ENCODE measurements at regions not wholly inside any gene's neighbourhood (a gene's known extent, or its start where the extent isn't known, plus 50 kb on each side); places are given as distances from the start of the nearest gene placed in this dataset.
"Not testable (repeated sequence)": the region's sequence is repeated elsewhere in the genome, so short reads cannot be mapped to it uniquely, and the experiment has no call there.

DNA sequence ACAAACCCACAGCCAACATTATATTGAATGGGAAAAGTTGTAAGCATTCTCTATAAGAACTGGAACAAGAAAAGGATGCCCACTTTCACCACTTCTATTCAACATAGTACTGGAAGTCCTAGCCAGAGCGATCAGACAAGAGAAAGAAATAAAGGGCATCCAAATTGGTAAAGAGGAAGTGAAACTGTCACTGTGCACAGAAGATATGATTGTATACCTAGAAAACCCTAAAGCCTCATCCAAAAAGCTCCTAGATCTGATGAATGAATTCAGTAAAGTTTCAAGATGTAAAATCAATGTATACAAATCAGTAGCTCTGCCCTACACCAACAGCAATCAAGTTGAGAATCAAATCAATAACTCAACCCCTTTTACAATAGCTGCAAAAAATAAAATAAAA, 69.0 kb downstream of the ADRB2 start:
- not testable (repeated sequence) for H4K8ac ChIP-seq (replicated peaks; ENCODE audit: insufficient read length, low read depth, low read length); H3K27ac Mint-ChIP-seq; H4K20me1 ChIP-seq (ENCODE audit: control insufficient read depth, insufficient read depth, insufficient read length); DNase-seq; H3T11ph ChIP-seq (ENCODE audit: low read length); H3K79me2 ChIP-seq (ENCODE audit: insufficient read depth, low read length); H2BK12ac ChIP-seq (ENCODE audit: insufficient read length, low read depth, low read length); H3K4me2 ChIP-seq (ENCODE audit: insufficient read depth, insufficient read length, low read length); H3K4ac ChIP-seq (ENCODE audit: low read depth, low read length); H3K79me1 ChIP-seq (ENCODE audit: insufficient read depth, low read depth, low read length, poor library complexity, severe bottlenecking); H3K23ac ChIP-seq (ENCODE audit: insufficient read length, low read depth, low read length); H2BK15ac ChIP-seq (ENCODE audit: low read depth, low read length); H2AK5ac ChIP-seq (ENCODE audit: insufficient read length, low read length); H3K9ac ChIP-seq (ENCODE audit: extremely low read depth, insufficient read length, low read length); H2BK120ac ChIP-seq (ENCODE audit: low read depth, low read length, poor library complexity, severe bottlenecking); H4K91ac ChIP-seq (ENCODE audit: insufficient read length, low read depth, low read length); H3K4me3 Mint-ChIP-seq; H2BK5ac ChIP-seq (ENCODE audit: insufficient read length, low read length); H3K27me3 ChIP-seq (ENCODE audit: insufficient read depth, low read length); H3K27me3 Mint-ChIP-seq (ENCODE audit: low read depth); H3K4me1 ChIP-seq (ENCODE audit: insufficient read depth, low read length); H2AFZ ChIP-seq (ENCODE audit: low read length); H3K36me3 Mint-ChIP-seq (ENCODE audit: insufficient read depth in 1 of 3, low read depth in 3 of 3); H4K5ac ChIP-seq (ENCODE audit: insufficient read length, low read depth, low read length); H3K23me2 ChIP-seq (ENCODE audit: insufficient read length, low read depth, low read length, poor library complexity, severe bottlenecking); H3K9me3 ChIP-seq (ENCODE audit: control insufficient read depth, low read depth, low read length); H3K56ac ChIP-seq (ENCODE audit: insufficient read length, low read depth, low read length); H3K27ac ChIP-seq (ENCODE audit: insufficient read length, low read depth, low read length); H2BK20ac ChIP-seq (ENCODE audit: low read depth, low read length, poor library complexity, severe bottlenecking); H3K18ac ChIP-seq (ENCODE audit: insufficient read length, low read depth, low read length); H3K14ac ChIP-seq (ENCODE audit: insufficient read depth, low read length)
- no CpG with 5 or more reads among the region's 1 CpG for WGBS (ENCODE audit: extremely low coverage, insufficient read length, low lambda C conversion rate)
- Mint-ChIP-seq H3K9me3 (peaks cover 9 to 17% of the 10 kb centered on the region in 2 experiments), H3K4me1 (peaks cover 5 to 10% of the 10 kb centered on the region in 2 experiments)
